ENCODE measurements at regions not wholly inside any gene's neighbourhood (a gene's known extent, or its start where the extent isn't known, plus 50 kb on each side); places are given as distances from the start of the nearest gene placed in this dataset.
A peak's percentile ranks its signal among the peaks of the same experiment; 100 is the strongest.

DNA sequence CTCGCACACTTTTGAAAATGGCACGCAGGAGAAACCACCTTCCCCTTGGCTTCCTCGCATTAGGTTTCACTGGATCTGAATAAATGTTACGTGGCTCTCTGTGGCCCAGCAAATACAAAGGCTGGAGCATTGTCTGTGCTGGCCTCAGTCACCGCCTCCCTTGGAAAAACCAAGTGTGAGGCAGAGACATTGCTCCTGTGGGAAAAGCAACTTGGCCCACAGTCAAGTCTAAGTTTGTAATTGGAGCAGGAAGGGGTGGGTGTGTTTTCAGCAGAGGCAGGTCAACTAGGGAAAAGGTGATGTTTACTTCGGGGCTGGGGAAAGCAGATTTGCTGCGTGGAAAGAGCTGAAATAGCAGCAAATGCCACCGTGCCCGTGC is 101.6 kb downstream of the IRS2 start:
- Histone ChIP-seq H3K9ac (ENCODE audit: low read length) (peak overlapping the region; percentile 78), H3K4me3 (ENCODE audit: low read length) (peak overlapping the region; percentile 53), H3K36me3 (ENCODE audit: control insufficient read depth, insufficient read depth, low read length, severe bottlenecking) (no peaks in the 10 kb centered on the region), H3K9me3 (ENCODE audit: control insufficient read depth, low read length) (no peaks in the 10 kb centered on the region), H3K27me3 (replicated peaks; ENCODE audit: control insufficient read depth, insufficient read depth, low read length) (no peaks in the 10 kb centered on the region), H3K4me1 (ENCODE audit: control insufficient read depth, insufficient read depth, low read length) (peaks cover 23% of the 10 kb centered on the region)
- DNase-seq (ENCODE audit: low read depth) = no peak

DNA sequence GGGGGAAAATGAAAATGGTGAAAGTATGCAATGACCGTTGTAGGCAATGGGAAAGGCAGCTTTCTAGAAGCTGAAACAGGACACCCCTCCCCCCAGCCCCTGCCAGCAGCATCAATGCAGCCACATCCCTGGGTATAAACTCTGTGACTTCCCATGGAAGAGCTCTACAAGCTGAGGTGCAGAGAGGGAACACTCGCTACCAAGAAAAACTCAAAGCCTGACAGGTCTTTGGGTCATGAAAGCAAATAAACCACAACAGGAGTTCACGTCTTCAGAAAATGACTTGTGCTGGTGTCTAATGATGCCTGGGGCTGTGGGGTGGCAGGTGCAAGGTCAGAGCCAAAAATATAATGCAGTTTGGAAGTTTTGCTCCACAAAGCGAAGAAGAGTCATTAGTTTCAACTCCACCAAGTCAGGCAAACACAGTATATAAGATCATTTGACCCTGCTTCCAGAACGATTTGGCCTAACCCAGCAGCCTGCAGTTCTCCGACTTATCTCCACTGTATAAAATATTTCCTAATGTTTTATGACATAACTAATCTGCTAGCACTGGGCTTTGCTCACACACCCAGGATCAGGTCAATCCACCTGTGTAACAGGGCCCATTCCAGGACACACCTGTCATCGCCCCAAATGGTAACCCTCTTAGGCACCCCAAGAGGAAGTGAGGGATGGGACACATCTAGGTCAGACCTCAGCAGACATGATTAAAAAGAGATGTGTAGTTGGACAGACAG is 102.1 kb downstream of the IRS2 start:
- Histone ChIP-seq H3K27me3 (replicated peaks; ENCODE audit: control insufficient read depth, insufficient read depth, low read length) (peaks cover 4% of the 10 kb centered on the region), H3K9me3 (ENCODE audit: control insufficient read depth, low read length) (no peaks in the 10 kb centered on the region), H3K4me3 (ENCODE audit: low read length) (peak overlapping the region; percentile 53), H3K9ac (ENCODE audit: low read length) (peak overlapping the region; percentile 78), H3K4me1 (ENCODE audit: control insufficient read depth, insufficient read depth, low read length) (peaks cover 23% of the 10 kb centered on the region), H3K36me3 (ENCODE audit: control insufficient read depth, insufficient read depth, low read length, severe bottlenecking) (no peaks in the 10 kb centered on the region)
- DNase-seq (ENCODE audit: low read depth) = no peak

DNA sequence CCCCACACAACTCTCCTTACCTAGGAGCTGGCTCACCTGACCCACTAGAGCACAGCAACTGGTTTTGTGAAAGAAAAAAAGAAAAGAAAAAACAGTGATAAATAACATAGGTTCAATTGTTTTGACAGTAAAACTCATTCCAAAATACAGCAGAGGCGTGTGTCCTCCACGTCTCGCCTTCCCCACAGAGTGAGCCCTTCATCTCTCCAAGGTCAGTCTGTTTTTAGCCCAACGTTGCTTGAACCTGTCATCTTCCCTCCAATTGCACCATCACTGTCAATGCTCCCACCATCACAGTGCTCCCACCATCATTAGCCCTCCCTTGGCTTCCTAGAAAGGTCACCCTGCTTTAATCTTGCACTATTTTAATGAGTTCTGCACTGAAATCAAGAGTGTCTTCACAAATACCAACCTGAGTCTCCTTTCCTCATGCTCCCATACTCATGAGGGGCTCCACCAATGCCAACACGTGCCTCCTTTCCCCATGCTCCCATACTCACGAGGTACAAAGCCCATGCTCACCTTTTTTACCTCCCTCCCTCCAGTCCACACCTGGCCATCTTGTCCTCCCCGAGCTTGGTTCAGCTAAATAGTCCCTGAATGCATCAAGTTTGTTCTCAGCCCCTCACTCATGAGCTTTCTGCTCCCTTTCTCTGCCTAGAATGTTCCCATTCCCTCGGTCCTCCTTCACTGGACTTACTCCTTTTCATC is 103.7 kb downstream of the IRS2 start:
- Histone ChIP-seq H3K9ac (ENCODE audit: low read length) (no peak overlapping the region), H3K9me3 (ENCODE audit: control insufficient read depth, low read length) (no peaks in the 10 kb centered on the region), H3K4me1 (ENCODE audit: control insufficient read depth, insufficient read depth, low read length) (peaks cover 23% of the 10 kb centered on the region), H3K4me3 (ENCODE audit: low read length) (no peak overlapping the region), H3K27me3 (replicated peaks; ENCODE audit: control insufficient read depth, insufficient read depth, low read length) (peaks cover 4% of the 10 kb centered on the region), H3K36me3 (ENCODE audit: control insufficient read depth, insufficient read depth, low read length, severe bottlenecking) (no peaks in the 10 kb centered on the region)
- DNase-seq (ENCODE audit: low read depth) = no peak

DNA sequence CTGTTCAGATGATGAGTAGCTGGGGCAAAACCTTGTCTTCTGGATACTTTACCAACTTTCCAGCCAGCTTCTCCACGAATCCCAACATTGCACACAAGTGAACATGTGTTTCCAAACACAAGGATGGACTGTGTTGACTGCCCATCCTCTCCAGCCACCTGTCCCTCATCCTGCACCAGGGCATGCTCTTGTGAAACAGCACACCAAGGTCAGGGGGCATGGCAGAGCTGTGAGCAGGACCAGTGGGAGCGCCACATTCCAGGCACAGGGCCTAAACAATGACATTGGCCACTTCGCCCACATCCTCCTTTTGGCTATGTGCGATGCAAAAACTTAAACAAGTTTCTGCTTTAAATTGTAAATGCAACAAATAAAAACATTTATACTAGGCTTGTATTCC is 105.5 kb downstream of the IRS2 start:
- DNase-seq (ENCODE audit: low read depth) = no peak
- H3K9me3 ChIP-seq (ENCODE audit: control insufficient read depth, low read length) = no peaks in the 10 kb centered on the region
- no peak overlapping the region for H3K9ac ChIP-seq (ENCODE audit: low read length)
- no peaks in the 10 kb centered on the region for H3K36me3 ChIP-seq (ENCODE audit: control insufficient read depth, insufficient read depth, low read length, severe bottlenecking)
- peaks cover 4% of the 10 kb centered on the region for H3K27me3 ChIP-seq (replicated peaks; ENCODE audit: control insufficient read depth, insufficient read depth, low read length)
- peaks cover 19% of the 10 kb centered on the region for H3K4me1 ChIP-seq (ENCODE audit: control insufficient read depth, insufficient read depth, low read length)
- H3K4me3 ChIP-seq (ENCODE audit: low read length) = no peak overlapping the region

DNA sequence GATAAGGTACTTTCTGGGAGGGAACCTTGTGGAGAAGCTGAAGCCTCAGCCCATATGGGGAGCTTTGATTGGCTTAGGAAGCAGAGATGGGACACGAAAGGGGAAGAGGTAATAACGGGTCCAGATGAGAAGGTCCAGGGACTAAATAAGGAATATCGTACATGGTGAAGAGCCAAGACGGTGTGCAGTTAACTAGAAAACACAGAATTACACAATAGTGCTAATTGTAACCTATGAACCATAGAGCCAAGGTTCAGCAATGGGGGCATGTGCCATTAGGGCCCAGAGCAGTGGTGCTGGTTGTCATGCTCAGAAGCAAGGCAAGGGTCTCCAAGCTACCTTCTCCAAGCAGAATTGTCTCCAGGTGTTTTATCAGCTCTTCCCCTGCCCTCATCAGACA is 106.1 kb downstream of the IRS2 start:
- no peak overlapping the region for H3K9ac ChIP-seq (ENCODE audit: low read length)
- no peak overlapping the region for H3K4me3 ChIP-seq (ENCODE audit: low read length)
- no peaks in the 10 kb centered on the region for H3K36me3 ChIP-seq (ENCODE audit: control insufficient read depth, insufficient read depth, low read length, severe bottlenecking)
- no peak for DNase-seq (ENCODE audit: low read depth)
- H3K27me3 ChIP-seq (replicated peaks; ENCODE audit: control insufficient read depth, insufficient read depth, low read length) = peaks cover 4% of the 10 kb centered on the region
- no peaks in the 10 kb centered on the region for H3K9me3 ChIP-seq (ENCODE audit: control insufficient read depth, low read length)
- H3K4me1 ChIP-seq (ENCODE audit: control insufficient read depth, insufficient read depth, low read length) = peaks cover 13% of the 10 kb centered on the region

DNA sequence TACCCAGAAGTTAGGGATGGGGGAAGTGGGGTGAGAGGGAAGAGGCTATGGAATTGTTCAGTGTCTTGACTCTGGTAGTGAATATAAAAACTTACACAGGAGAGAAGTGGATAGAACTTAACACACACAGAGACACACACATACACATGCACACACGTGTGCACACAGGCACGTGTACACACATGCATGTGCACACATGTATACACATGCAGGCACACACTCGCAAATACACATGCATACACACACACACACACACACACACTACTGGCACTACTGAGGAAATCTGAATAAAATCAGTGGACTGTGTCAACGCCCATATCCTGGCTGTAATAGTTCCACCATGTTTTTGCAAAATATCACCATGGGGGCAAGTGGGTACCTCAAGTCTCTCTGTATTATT is 107.9 kb downstream of the IRS2 start:
- DNase-seq (ENCODE audit: low read depth) = no peak

DNA sequence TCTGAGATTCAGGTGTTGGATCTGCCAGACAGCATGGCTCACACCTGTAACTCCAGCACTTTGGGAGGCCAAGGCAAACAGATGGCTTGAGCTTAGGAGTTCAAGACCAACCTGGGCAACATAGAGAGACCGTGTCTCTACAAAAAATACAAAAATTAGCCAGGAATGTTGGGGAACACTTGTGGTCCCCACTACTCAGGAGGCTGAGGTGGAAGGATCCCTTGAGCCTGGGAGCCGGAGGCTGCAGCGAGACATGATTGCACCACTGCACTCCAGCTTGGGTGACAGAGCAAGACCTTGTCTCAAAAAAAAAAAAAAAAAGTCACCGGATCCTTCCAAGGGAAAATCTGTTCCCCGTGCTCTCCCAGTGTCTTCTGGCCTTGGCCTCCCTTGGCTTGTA is 109.2 kb downstream of the IRS2 start:
- peaks cover 20% of the 10 kb centered on the region for H3K4me1 ChIP-seq (ENCODE audit: control insufficient read depth, insufficient read depth, low read length)
- no peak overlapping the region for H3K9ac ChIP-seq (ENCODE audit: low read length)
- no peaks in the 10 kb centered on the region for H3K9me3 ChIP-seq (ENCODE audit: control insufficient read depth, low read length)
- peaks cover 4% of the 10 kb centered on the region for H3K27me3 ChIP-seq (replicated peaks; ENCODE audit: control insufficient read depth, insufficient read depth, low read length)
- DNase-seq (ENCODE audit: low read depth) = no peak
- H3K4me3 ChIP-seq (ENCODE audit: low read length) = no peak overlapping the region
- no peaks in the 10 kb centered on the region for H3K36me3 ChIP-seq (ENCODE audit: control insufficient read depth, insufficient read depth, low read length, severe bottlenecking)

More for the DNA sequence above, 107.9 kb downstream of the IRS2 start:
- H3K4me1 ChIP-seq (ENCODE audit: control insufficient read depth, insufficient read depth, low read length) = peaks cover 8% of the 10 kb centered on the region
- H3K9me3 ChIP-seq (ENCODE audit: control insufficient read depth, low read length) = no peaks in the 10 kb centered on the region
- H3K9ac ChIP-seq (ENCODE audit: low read length) = no peak overlapping the region
- peaks cover 4% of the 10 kb centered on the region for H3K27me3 ChIP-seq (replicated peaks; ENCODE audit: control insufficient read depth, insufficient read depth, low read length)
- no peak overlapping the region for H3K4me3 ChIP-seq (ENCODE audit: low read length)
- no peaks in the 10 kb centered on the region for H3K36me3 ChIP-seq (ENCODE audit: control insufficient read depth, insufficient read depth, low read length, severe bottlenecking)

DNA sequence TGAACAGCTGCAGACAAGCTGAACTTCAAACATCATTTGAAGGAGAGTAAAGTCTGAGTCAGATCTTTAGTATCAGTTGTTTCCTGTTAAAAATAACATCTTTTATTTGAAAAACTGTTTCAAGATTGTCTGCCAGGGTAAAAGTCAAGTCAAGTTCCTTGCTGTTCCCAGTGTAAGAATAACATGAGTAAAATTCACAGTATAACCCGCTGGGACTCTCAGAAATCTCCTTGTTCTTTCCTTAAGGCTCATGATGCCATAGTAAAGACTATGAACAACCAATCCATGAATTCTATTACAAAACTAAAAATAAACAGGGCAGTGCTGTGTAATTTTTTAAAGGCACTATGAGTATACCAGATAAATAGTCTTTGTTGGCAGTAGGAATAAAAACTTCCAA is 112.9 kb downstream of the IRS2 start:
- Histone ChIP-seq H3K4me1 (ENCODE audit: control insufficient read depth, insufficient read depth, low read length) (peaks cover 38% of the 10 kb centered on the region), H3K9ac (ENCODE audit: low read length) (peak overlapping the region; percentile 52), H3K9me3 (ENCODE audit: control insufficient read depth, low read length) (no peaks in the 10 kb centered on the region), H3K27me3 (replicated peaks; ENCODE audit: control insufficient read depth, insufficient read depth, low read length) (no peaks in the 10 kb centered on the region), H3K36me3 (ENCODE audit: control insufficient read depth, insufficient read depth, low read length, severe bottlenecking) (no peaks in the 10 kb centered on the region), H3K4me3 (ENCODE audit: low read length) (no peak overlapping the region)
- DNase-seq (ENCODE audit: low read depth) = peak; percentile 36

DNA sequence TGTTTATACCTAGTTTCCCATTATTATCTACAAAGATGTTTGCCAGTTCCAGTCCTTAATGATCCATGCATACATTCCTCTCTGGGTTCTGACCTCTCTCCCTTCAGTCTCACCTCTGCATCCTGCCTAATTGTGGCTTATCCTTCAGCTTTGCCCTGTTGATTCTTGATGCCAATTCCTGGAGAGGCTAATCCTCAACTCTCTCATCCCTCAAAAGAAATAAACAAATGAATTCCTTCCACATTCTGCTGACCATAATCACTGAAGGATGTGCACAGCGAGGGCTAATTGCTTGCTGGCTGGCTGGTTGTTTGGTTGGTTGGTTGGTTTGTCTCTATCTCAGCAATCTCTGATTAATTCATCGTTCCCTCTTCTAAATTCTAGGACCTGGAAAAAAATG is 113.8 kb downstream of the IRS2 start:
- peaks cover 39% of the 10 kb centered on the region for H3K4me1 ChIP-seq (ENCODE audit: control insufficient read depth, insufficient read depth, low read length)

DNA sequence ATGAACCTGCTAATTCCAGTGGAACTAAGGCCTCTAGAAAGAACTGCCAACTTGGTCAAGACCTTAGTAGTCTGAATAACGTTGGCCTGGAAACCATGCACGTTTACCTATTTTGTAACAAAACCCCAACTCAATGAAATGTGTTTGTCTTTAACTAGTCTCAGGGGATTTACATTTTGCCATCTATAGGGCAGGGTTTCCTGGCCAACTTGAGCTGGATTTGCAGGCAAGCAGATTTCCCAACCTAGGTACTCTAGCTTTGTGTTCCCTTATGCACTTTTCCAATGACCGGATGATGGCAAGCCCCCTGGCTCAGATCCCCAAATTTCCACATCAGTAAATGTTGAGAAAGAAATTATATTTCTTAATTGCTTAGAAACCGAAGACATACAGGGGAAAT is 114.5 kb downstream of the IRS2 start:
- DNase-seq (ENCODE audit: low read depth) = peak; percentile 32
- Histone ChIP-seq H3K9me3 (ENCODE audit: control insufficient read depth, low read length) (no peaks in the 10 kb centered on the region), H3K4me1 (ENCODE audit: control insufficient read depth, insufficient read depth, low read length) (peaks cover 43% of the 10 kb centered on the region), H3K9ac (ENCODE audit: low read length) (peak overlapping the region; percentile 10), H3K4me3 (ENCODE audit: low read length) (no peak overlapping the region), H3K36me3 (ENCODE audit: control insufficient read depth, insufficient read depth, low read length, severe bottlenecking) (no peaks in the 10 kb centered on the region), H3K27me3 (replicated peaks; ENCODE audit: control insufficient read depth, insufficient read depth, low read length) (no peaks in the 10 kb centered on the region)

More for the DNA sequence above, 113.8 kb downstream of the IRS2 start:
- H3K36me3 ChIP-seq (ENCODE audit: control insufficient read depth, insufficient read depth, low read length, severe bottlenecking) = no peaks in the 10 kb centered on the region
- H3K9ac ChIP-seq (ENCODE audit: low read length) = peak overlapping the region; percentile 25
- H3K9me3 ChIP-seq (ENCODE audit: control insufficient read depth, low read length) = no peaks in the 10 kb centered on the region
- H3K27me3 ChIP-seq (replicated peaks; ENCODE audit: control insufficient read depth, insufficient read depth, low read length) = no peaks in the 10 kb centered on the region
- DNase-seq (ENCODE audit: low read depth) = peak; percentile 51
- no peak overlapping the region for H3K4me3 ChIP-seq (ENCODE audit: low read length)

DNA sequence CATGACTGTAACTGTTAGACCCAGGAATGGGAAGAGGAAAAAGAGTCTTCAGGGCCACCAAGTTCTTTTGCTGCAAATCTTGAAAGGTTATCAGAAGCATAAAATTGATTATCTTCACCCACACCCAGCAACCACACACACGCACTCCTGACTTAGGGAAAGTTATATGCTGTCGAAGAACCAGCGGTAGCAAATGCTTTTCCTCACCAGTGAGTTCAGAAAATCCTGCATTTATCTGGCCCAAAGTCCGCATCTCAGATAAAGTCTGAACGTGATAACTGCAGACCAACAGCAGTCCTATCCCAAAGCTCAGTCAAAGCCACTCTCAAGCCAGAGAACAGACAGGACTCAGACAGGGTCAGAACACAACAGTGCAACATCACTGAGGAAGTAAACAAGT is 115.6 kb downstream of the IRS2 start:
- no peak for DNase-seq (ENCODE audit: low read depth)

More for the DNA sequence above, 115.6 kb downstream of the IRS2 start:
- Histone ChIP-seq H3K9ac (ENCODE audit: low read length) (no peak overlapping the region), H3K36me3 (ENCODE audit: control insufficient read depth, insufficient read depth, low read length, severe bottlenecking) (no peaks in the 10 kb centered on the region), H3K4me3 (ENCODE audit: low read length) (no peak overlapping the region), H3K9me3 (ENCODE audit: control insufficient read depth, low read length) (no peaks in the 10 kb centered on the region), H3K27me3 (replicated peaks; ENCODE audit: control insufficient read depth, insufficient read depth, low read length) (no peaks in the 10 kb centered on the region), H3K4me1 (ENCODE audit: control insufficient read depth, insufficient read depth, low read length) (peaks cover 43% of the 10 kb centered on the region)
